Tibial artery (tissue), 4 donors: ENCODE measurements at regions not wholly inside any gene's neighbourhood (a gene's known extent, or its start where the extent isn't known, plus 50 kb on each side); places are given as distances from the start of the nearest gene placed in this dataset.

Experiments used
- DNase-seq, 2 donors: peaks; one replicate each; pipeline ENCODE4 v3.0.0-alpha.2; 2019
- H3K27ac ChIP-seq, 2 donors: fragments of 200-600 bp; sonication (generic) in 1 of 2; 1 replicate in 1 of 2; 2 replicates in 1 of 2; pipeline ENCODE4 v1.5.1; 2018 to 2019; ENCODE audit warnings: mild to moderate bottlenecking in 1 of 2
- H3K27me3 ChIP-seq, 2 donors: fragments of 200-600 bp; sonication (generic) in 1 of 2; one replicate each; pipeline versions ENCODE4 v1.5.1 to v1.6.0; 2016 to 2019
- H3K36me3 ChIP-seq, 3 donors: fragments of 200-600 bp; sonication (generic) in 2 of 3; one replicate each; pipeline ENCODE4 v1.5.1; 2016 to 2019; ENCODE audit warnings: mild to moderate bottlenecking in 2 of 3
- H3K4me1 ChIP-seq, 4 donors: fragments of 200-600 bp; sonication (generic) in 2 of 4; 1 replicate in 3 of 4; 2 replicates in 1 of 4; pipeline ENCODE4 v1.5.1; 2016 to 2019
- H3K4me3 ChIP-seq, 2 donors: fragments of 200-600 bp; sonication (generic) in 1 of 2; 1 replicate in 1 of 2; 2 replicates in 1 of 2; pipeline ENCODE4 v1.5.1; 2018 to 2019; ENCODE audit warnings: mild to moderate bottlenecking in 2 of 2
- H3K9me3 ChIP-seq, 3 donors: fragments of 200-600 bp; sonication (generic) in 1 of 3; one replicate each; pipeline ENCODE4 v1.5.1; 2016 to 2019
- CTCF ChIP-seq, 2 experiments: fragments of 200-600 bp in 1 of 2; fragments of 450-650 bp in 1 of 2; IDR thresholded peaks; one replicate each; pipeline ENCODE4 v1.5.1; 2017 to 2019; ENCODE audit warnings: antibody characterized with exemption in 2 of 2, mild to moderate bottlenecking in 1 of 2, moderate library complexity in 1 of 2
- intact Hi-C: fragments of 100-400 bp; cut with DNase I; formaldehyde crosslinking; loops from one replicate; pipeline ENCODE4 v1.15.0; 2023; ENCODE audit warnings: low total_unique reads

GRCh38 chr5:32511776-32512374 lies 67.3 kb upstream of the ZFR start:
- peaks cover 0 to 4% (median under 1%) of the 10 kb centered on the region in 4 donors for H3K4me1 ChIP-seq
- no peaks in the 10 kb centered on the region for H3K9me3 ChIP-seq
- H3K4me3 ChIP-seq, result no peak overlapping the region
- H3K36me3 ChIP-seq, result no peaks in the 10 kb centered on the region
- H3K27ac ChIP-seq, result no peak overlapping the region
- no peaks in the 10 kb centered on the region for H3K27me3 ChIP-seq
- intact Hi-C loops, result no loop called here
- DNase-seq, result no peak
- no peak for TF ChIP-seq CTCF (IDR thresholded peaks at IDR 0.05)

GRCh38 chr5:32510860-32511259 lies 66.3 kb upstream of the ZFR start:
- peaks cover 0 to 14% (median 9%) of the 10 kb centered on the region in 4 donors for H3K4me1 ChIP-seq
- H3K27ac ChIP-seq, result no peak overlapping the region
- no peak for DNase-seq
- intact Hi-C loops, result no loop called here
- H3K4me3 ChIP-seq, result no peak overlapping the region
- H3K9me3 ChIP-seq, result no peaks in the 10 kb centered on the region
- no peaks in the 10 kb centered on the region for H3K27me3 ChIP-seq
- no peaks in the 10 kb centered on the region for H3K36me3 ChIP-seq
- TF ChIP-seq CTCF (IDR thresholded peaks at IDR 0.05), result no peak

GRCh38 chr5:32508806-32509805 lies 64.6 kb upstream of the ZFR start:
- intact Hi-C loops, result no loop called here

GRCh38 chr5:32507738-32508434 lies 63.3 kb upstream of the ZFR start:
- Histone ChIP-seq H3K4me1 (peaks cover 0 to 37% (median 22%) of the 10 kb centered on the region in 4 donors), H3K9me3 (no peaks in the 10 kb centered on the region), H3K36me3 (no peaks in the 10 kb centered on the region), H3K4me3 (no peak overlapping the region), H3K27me3 (no peaks in the 10 kb centered on the region), H3K27ac (no peak overlapping the region)
- DNase-seq, result no peak
- intact Hi-C loops, result no loop called here
- TF ChIP-seq CTCF (IDR thresholded peaks at IDR 0.05), result no peak

More at GRCh38 chr5:32508806-32509805, 64.6 kb upstream of the ZFR start:
- H3K36me3 ChIP-seq, result no peaks in the 10 kb centered on the region
- no peaks in the 10 kb centered on the region for H3K9me3 ChIP-seq
- H3K27me3 ChIP-seq, result no peaks in the 10 kb centered on the region
- peaks cover 0 to 32% (median 21%) of the 10 kb centered on the region in 4 donors for H3K4me1 ChIP-seq
- no peak for TF ChIP-seq CTCF (IDR thresholded peaks at IDR 0.05)
- no peak overlapping the region for H3K4me3 ChIP-seq
- DNase-seq, result no peak
- no peak overlapping the region for H3K27ac ChIP-seq

- peak in 1 of 2 donors; percentile 41 for DNase-seq
- intact Hi-C loops, result no loop called here
- H3K4me1 ChIP-seq, result peaks cover 0 to 37% (median 22%) of the 10 kb centered on the region in 4 donors
- no peaks in the 10 kb centered on the region for H3K27me3 ChIP-seq
- no peak for TF ChIP-seq CTCF (IDR thresholded peaks at IDR 0.05)
- no peaks in the 10 kb centered on the region for H3K36me3 ChIP-seq
- H3K4me3 ChIP-seq, result no peak overlapping the region
- H3K27ac ChIP-seq, result peak overlapping the region in 1 of 2 donors; percentile 57
- H3K9me3 ChIP-seq, result no peaks in the 10 kb centered on the region
Observed at GRCh38 chr5:32506799-32507198, 62.3 kb upstream of the ZFR start.
